DOHH2 (cell line): ENCODE measurements at regions not wholly inside any gene's neighbourhood (a gene's known extent, or its start where the extent isn't known, plus 50 kb on each side); places are given as distances from the start of the nearest gene placed in this dataset.

Experiments
- H3F3A ChIP-seq: fragments of 200-600 bp; sonication (generic), shearing (Covaris generic); 2 replicates; pipeline ENCODE4 v1.6.0; 2016; ENCODE audit warnings: antibody characterized with exemption, mild to moderate bottlenecking; ENCODE audit not compliant: control insufficient read depth, insufficient read depth
- H3K27ac ChIP-seq: fragments of 200-600 bp; sonication (generic); 2 replicates; pipeline ENCODE4 v1.5.1; 2014; ENCODE audit warnings: low read depth, mild to moderate bottlenecking, low read length, moderate library complexity
- H3K27me3 ChIP-seq: fragments of 200-600 bp; sonication (generic); 2 replicates; pipeline ENCODE4 v1.6.1; 2014; ENCODE audit warnings: mild to moderate bottlenecking, low read length, mixed read lengths; ENCODE audit not compliant: control insufficient read depth
- H3K36me3 ChIP-seq: fragments of 200-600 bp; sonication (generic); 2 replicates; pipeline ENCODE4 v1.6.1; 2014; ENCODE audit warnings: mild to moderate bottlenecking, low read length, moderate library complexity, mixed read lengths; ENCODE audit not compliant: control insufficient read depth
- H3K4me1 ChIP-seq: fragments of 200-600 bp; sonication (generic); 2 replicates; pipeline ENCODE4 v1.6.1; 2014; ENCODE audit warnings: mild to moderate bottlenecking, low read length, mixed read lengths; ENCODE audit not compliant: control insufficient read depth
- H3K4me2 ChIP-seq: fragments of 200-600 bp; sonication (generic); 2 replicates; pipeline ENCODE4 v1.6.0; 2014; ENCODE audit warnings: mild to moderate bottlenecking, low read length, moderate library complexity
- H3K4me3 ChIP-seq: fragments of 200-600 bp; sonication (generic); 2 replicates; pipeline ENCODE4 v1.5.1; 2014; ENCODE audit warnings: mild to moderate bottlenecking, low read length, mixed read lengths
- H3K79me2 ChIP-seq: fragments of 200-600 bp; sonication (generic); 2 replicates; pipeline ENCODE4 v1.6.1; 2014; ENCODE audit warnings: mild to moderate bottlenecking, low read length, mixed read lengths; ENCODE audit not compliant: control insufficient read depth
- H3K9me2 ChIP-seq: fragments of 200-600 bp; sonication (generic); replicated peaks from 2 replicates; pipeline ENCODE4 v1.6.1; 2014; ENCODE audit warnings: mild to moderate bottlenecking, low read length, mixed read lengths; ENCODE audit not compliant: control insufficient read depth
- H3K9me3 ChIP-seq: fragments of 200-600 bp; sonication (generic); 2 replicates; pipeline ENCODE4 v1.6.1; 2014; ENCODE audit warnings: antibody characterized with exemption, low read length, mixed read lengths; ENCODE audit not compliant: control insufficient read depth, insufficient read depth
- H4K20me1 ChIP-seq: fragments of 200-600 bp; sonication (generic); 2 replicates; pipeline ENCODE4 v1.6.0; 2014; ENCODE audit warnings: low read depth, mild to moderate bottlenecking, antibody characterized with exemption, low read length, moderate library complexity; ENCODE audit not compliant: control insufficient read depth, insufficient read depth
- CTCF ChIP-seq: fragments of 200-600 bp; sonication (generic); IDR thresholded peaks from one replicate; pipeline ENCODE4 v1.5.1; 2014; ENCODE audit warnings: antibody characterized with exemption, mild to moderate bottlenecking, low read depth, low read length; ENCODE audit not compliant: poor library complexity, severe bottlenecking
- EZH2phosphoT487 ChIP-seq: fragments of 200-600 bp; sonication (generic); IDR thresholded peaks from 2 replicates; pipeline ENCODE4 v1.6.1; 2017; ENCODE audit warnings: borderline replicate concordance, mild to moderate bottlenecking, antibody characterized with exemption, low read length, moderate library complexity, mixed read lengths

DNA sequence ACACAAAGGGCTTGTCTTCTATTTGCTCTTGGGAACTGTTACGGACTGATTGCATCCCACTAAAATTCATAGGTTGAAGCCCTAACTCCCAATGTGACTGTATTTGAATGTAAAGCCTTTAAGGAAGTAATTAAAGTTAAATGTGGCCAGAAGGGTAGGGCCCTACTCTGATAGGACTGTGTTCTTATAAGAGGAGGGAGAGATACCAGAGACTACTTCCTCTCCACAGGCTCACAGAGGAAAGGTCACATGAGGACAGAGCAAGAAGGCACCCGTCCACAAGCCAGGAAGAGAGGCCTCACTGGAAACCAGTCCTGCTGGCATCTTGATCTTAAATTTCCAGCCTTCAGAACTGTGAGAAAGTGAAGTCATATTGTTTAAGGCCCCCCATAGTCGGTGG is 211.9 kb downstream of the CDH26 start:
- Histone ChIP-seq H3K27me3 (no peaks in the 10 kb centered on the region), H4K20me1 (no peaks in the 10 kb centered on the region), H3K79me2 (no peaks in the 10 kb centered on the region), H3K27ac (no peak overlapping the region), H3K4me1 (no peaks in the 10 kb centered on the region), H3K9me3 (no peaks in the 10 kb centered on the region), H3K4me3 (no peak overlapping the region), H3K36me3 (no peaks in the 10 kb centered on the region), H3K9me2 (no peaks in the 10 kb centered on the region), H3K4me2 (no peak overlapping the region), H3F3A (no peaks in the 10 kb centered on the region)
- TF ChIP-seq EZH2phosphoT487 (no peak), CTCF (no peak)

DNA sequence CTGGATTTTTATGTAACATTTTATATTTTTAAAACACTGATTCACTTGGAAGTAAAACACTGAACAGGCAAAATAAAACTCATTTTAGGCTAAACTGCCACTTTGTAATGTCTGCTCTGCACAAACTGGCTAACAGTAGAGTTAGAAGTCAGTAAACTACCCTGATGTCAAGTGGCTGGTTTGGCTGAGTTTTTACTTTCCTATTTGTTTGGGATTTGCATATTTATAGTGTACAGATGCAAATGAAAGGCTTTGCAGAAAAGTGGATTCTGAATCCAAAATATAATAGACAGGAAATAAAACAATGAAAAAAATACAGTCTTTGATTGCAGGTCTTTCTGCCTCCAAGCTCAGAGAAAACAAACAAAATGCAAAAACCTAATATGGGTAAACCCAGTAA is 213.1 kb downstream of the CDH26 start:
- H4K20me1 ChIP-seq = no peaks in the 10 kb centered on the region
- H3F3A ChIP-seq = no peaks in the 10 kb centered on the region
- no peaks in the 10 kb centered on the region for H3K9me2 ChIP-seq
- H3K79me2 ChIP-seq = no peaks in the 10 kb centered on the region
- no peak overlapping the region for H3K4me3 ChIP-seq
- no peaks in the 10 kb centered on the region for H3K9me3 ChIP-seq
- H3K27me3 ChIP-seq = no peaks in the 10 kb centered on the region
- H3K4me1 ChIP-seq = no peaks in the 10 kb centered on the region
- H3K27ac ChIP-seq = no peak overlapping the region
- no peak overlapping the region for H3K4me2 ChIP-seq
- no peak for TF ChIP-seq EZH2phosphoT487
- H3K36me3 ChIP-seq = no peaks in the 10 kb centered on the region

- no peaks in the 10 kb centered on the region for H3K4me1 ChIP-seq
- H3K27ac ChIP-seq = no peak overlapping the region
- no peaks in the 10 kb centered on the region for H3K9me3 ChIP-seq
- H3K36me3 ChIP-seq = no peaks in the 10 kb centered on the region
- H3K79me2 ChIP-seq = no peaks in the 10 kb centered on the region
- no peak overlapping the region for H3K4me2 ChIP-seq
- no peaks in the 10 kb centered on the region for H3K27me3 ChIP-seq
- H3F3A ChIP-seq = no peaks in the 10 kb centered on the region
- TF ChIP-seq CTCF (no peak), EZH2phosphoT487 (no peak)
- no peaks in the 10 kb centered on the region for H4K20me1 ChIP-seq
- H3K9me2 ChIP-seq = no peaks in the 10 kb centered on the region
- H3K4me3 ChIP-seq = no peak overlapping the region
These were observed 213.5 kb downstream of the CDH26 start for GRCh38 chr20:60171738-60172137.

DNA sequence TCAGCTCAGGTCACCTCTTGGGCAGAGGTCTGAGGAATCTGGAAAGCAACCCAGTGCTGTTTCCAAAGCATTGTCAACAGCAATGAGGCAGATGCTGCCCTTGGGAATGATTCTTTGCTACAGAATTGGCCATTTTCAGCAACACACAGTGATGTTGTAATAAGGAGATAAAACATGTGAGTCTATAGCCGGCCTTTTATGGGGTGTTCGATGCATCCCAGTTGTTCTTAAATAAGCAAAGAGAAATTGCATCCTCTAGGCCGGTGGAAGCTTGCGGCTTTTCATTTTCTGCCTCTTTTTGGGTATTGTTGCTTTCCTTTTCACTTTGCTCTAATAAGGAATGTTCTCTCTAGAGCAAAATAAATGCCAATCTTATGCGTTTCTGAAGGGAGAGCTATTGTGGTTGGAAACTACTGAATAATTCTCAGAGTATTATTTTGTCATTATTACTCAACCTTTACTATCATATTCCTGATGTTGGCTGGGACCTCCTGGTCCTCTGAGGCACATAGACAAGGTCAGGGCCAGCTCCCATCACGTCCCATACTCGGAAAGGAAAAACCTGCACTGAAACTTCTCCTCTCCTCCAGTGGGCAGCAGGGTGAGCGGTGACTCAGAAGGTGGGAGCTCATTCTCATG is 214.2 kb downstream of the CDH26 start:
- Histone ChIP-seq H3K79me2 (no peaks in the 10 kb centered on the region), H3K9me3 (no peaks in the 10 kb centered on the region), H3F3A (no peaks in the 10 kb centered on the region), H3K4me1 (no peaks in the 10 kb centered on the region), H3K4me3 (no peak overlapping the region), H3K27me3 (no peaks in the 10 kb centered on the region), H3K36me3 (no peaks in the 10 kb centered on the region), H4K20me1 (no peaks in the 10 kb centered on the region), H3K4me2 (no peak overlapping the region), H3K27ac (no peak overlapping the region), H3K9me2 (no peaks in the 10 kb centered on the region)
- no peak for TF ChIP-seq EZH2phosphoT487
- TF ChIP-seq CTCF = no peak
